8988T (cell line): ENCODE measurements at regions not wholly inside any gene's neighbourhood (a gene's known extent, or its start where the extent isn't known, plus 50 kb on each side); places are given as distances from the start of the nearest gene placed in this dataset.
"Not testable (repeated sequence)": the region's sequence is repeated elsewhere in the genome, so short reads cannot be mapped to it uniquely, and the experiment has no call there.

Source experiments
- DNase-seq: peaks from one replicate; pipeline ENCODE4 v3.0.0; 2011

- DNase-seq, result no peak
Observed at GRCh38 chr4:111296466-111296865, 673.6 kb upstream of the PITX2 start.

GRCh38 chr4:111303806-111304205 is 680.9 kb upstream of the PITX2 start:
- no peak for DNase-seq

- DNase-seq, result no peak
Observed at GRCh38 chr4:111323496-111323895, 700.6 kb upstream of the PITX2 start.

GRCh38 chr4:111323916-111324315 is 701.0 kb upstream of the PITX2 start:
- DNase-seq, result no peak

- no peak for DNase-seq
Observed at GRCh38 chr4:111326450-111326849, 703.6 kb upstream of the PITX2 start.

- DNase-seq, result no peak
Observed at GRCh38 chr4:111330786-111331185, 707.9 kb upstream of the PITX2 start.

- DNase-seq, result no peak
Observed at GRCh38 chr4:111334361-111334760, 711.5 kb upstream of the PITX2 start.

- not testable (repeated sequence) for DNase-seq
Observed at GRCh38 chr4:111337186-111337876, 714.5 kb upstream of the PITX2 start.

GRCh38 chr4:111359602-111360001 is 736.7 kb upstream of the PITX2 start:
- no peak for DNase-seq

GRCh38 chr4:111360906-111361305 is 738.0 kb upstream of the PITX2 start:
- no peak for DNase-seq

GRCh38 chr4:111362941-111363361 is 740.1 kb upstream of the PITX2 start:
- no peak for DNase-seq

GRCh38 chr4:111377880-111378279 is 755.0 kb upstream of the PITX2 start:
- DNase-seq, result not testable (repeated sequence)

- no peak for DNase-seq
Observed at GRCh38 chr4:111388561-111388960, 756.7 kb upstream of the FAM241A start.

- DNase-seq, result no peak
Observed at GRCh38 chr4:111391829-111392228, 753.4 kb upstream of the FAM241A start.

GRCh38 chr4:111393781-111394180 is 751.5 kb upstream of the FAM241A start:
- no peak for DNase-seq

- no peak for DNase-seq
Observed at GRCh38 chr4:111398906-111399330, 746.3 kb upstream of the FAM241A start.

- no peak for DNase-seq
Observed at GRCh38 chr4:111399623-111400022, 745.6 kb upstream of the FAM241A start.

- no peak for DNase-seq
Observed at GRCh38 chr4:111400741-111401140, 744.5 kb upstream of the FAM241A start.

GRCh38 chr4:111404673-111405072 is 740.6 kb upstream of the FAM241A start:
- DNase-seq, result no peak

GRCh38 chr4:111405989-111406388 is 739.3 kb upstream of the FAM241A start:
- no peak for DNase-seq

GRCh38 chr4:111410571-111410970 is 734.7 kb upstream of the FAM241A start:
- DNase-seq, result no peak

GRCh38 chr4:111417521-111417920 is 727.7 kb upstream of the FAM241A start:
- DNase-seq, result no peak

- DNase-seq, result no peak
Observed at GRCh38 chr4:111433441-111433840, 711.8 kb upstream of the FAM241A start.

- DNase-seq, result no peak
Observed at GRCh38 chr4:111434586-111434985, 710.7 kb upstream of the FAM241A start.
